Testis (tissue), 2 donors: ENCODE measurements at regions not wholly inside any gene's neighbourhood (a gene's known extent, or its start where the extent isn't known, plus 50 kb on each side); places are given as distances from the start of the nearest gene placed in this dataset.

Source experiments
- DNase-seq: peaks from one replicate; pipeline ENCODE4 v3.0.0-alpha.2; 2019
- H3K27ac ChIP-seq, 2 donors: fragments of 200-600 bp; sonication (generic); one replicate each; pipeline ENCODE4 v1.5.1; 2019
- H3K27me3 ChIP-seq: fragments of 200-600 bp; sonication (generic); one replicate; pipeline ENCODE4 v1.5.1; 2019
- H3K36me3 ChIP-seq: fragments of 200-600 bp; sonication (generic); one replicate; pipeline ENCODE4 v1.5.1; 2017; ENCODE audit warnings: low read depth; ENCODE audit errors: missing control alignments
- H3K4me1 ChIP-seq: fragments of 200-600 bp; sonication (generic); one replicate; pipeline ENCODE4 v1.5.1; 2019
- H3K4me3 ChIP-seq, 2 donors: fragments of 200-600 bp; sonication (generic); one replicate each; pipeline ENCODE4 v1.5.1; 2017 to 2019
- H3K9me3 ChIP-seq: fragments of 200-600 bp; sonication (generic); one replicate; pipeline ENCODE4 v1.5.1; 2017
- POLR2A ChIP-seq: fragments of 450-650 bp; IDR thresholded peaks from one replicate; pipeline ENCODE4 v1.6.1; 2017; ENCODE audit warnings: antibody characterized with exemption, mild to moderate bottlenecking, moderate library complexity
- WGBS, 2 donors: methylation state at CpG; one replicate each; pipeline ENCODE4 v1.1.5; 2018; 5-methylcytosine and 5-hydroxymethylcytosine counted together
- intact Hi-C: fragments of 100-400 bp; cut with DNase I; formaldehyde crosslinking; loops from one replicate; pipeline ENCODE4 v1.15.1; 2023; ENCODE audit warnings: low total_unique reads
- TF ChIP-seq, protein P1 (sequence below), 3 experiments: fragments of 450-650 bp in 2 of 3; fragments of 200-600 bp in 1 of 3; sonication (generic) in 1 of 3; IDR thresholded peaks; one replicate each; pipeline ENCODE4 v1.5.1; 2016 to 2019; ENCODE audit warnings: antibody characterized with exemption in 3 of 3, mild to moderate bottlenecking in 2 of 3, moderate library complexity in 1 of 3

DNA sequence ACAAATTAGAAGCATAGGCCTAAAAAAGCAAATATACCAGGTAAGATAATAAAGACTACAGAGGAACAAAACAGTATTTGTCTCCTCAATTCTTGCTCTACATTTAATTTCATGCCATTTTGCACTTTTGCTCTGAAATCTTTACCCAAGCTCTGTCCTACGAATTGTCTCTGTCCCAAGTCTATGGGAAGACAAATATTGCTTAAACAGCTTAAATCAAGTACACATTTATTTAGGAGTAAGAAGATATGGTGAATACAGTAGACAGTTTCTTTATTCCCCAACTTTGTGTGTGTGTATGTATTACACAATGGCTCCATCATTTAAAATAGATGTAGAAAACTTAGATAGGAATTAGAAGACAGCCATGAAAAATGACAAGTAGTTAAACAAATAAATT is 163.5 kb upstream of the POU5F2 start:
- 90 to 94% methylated on average over 1 of the region's 1 CpG for WGBS, 2 donors
- Histone ChIP-seq H3K4me1 (no peaks in the 10 kb centered on the region), H3K36me3 (no peaks in the 10 kb centered on the region), H3K4me3 (no peak overlapping the region), H3K27me3 (no peaks in the 10 kb centered on the region), H3K27ac (no peak overlapping the region), H3K9me3 (no peaks in the 10 kb centered on the region)
- DNase-seq: no peak
- TF ChIP-seq, protein P1, sequence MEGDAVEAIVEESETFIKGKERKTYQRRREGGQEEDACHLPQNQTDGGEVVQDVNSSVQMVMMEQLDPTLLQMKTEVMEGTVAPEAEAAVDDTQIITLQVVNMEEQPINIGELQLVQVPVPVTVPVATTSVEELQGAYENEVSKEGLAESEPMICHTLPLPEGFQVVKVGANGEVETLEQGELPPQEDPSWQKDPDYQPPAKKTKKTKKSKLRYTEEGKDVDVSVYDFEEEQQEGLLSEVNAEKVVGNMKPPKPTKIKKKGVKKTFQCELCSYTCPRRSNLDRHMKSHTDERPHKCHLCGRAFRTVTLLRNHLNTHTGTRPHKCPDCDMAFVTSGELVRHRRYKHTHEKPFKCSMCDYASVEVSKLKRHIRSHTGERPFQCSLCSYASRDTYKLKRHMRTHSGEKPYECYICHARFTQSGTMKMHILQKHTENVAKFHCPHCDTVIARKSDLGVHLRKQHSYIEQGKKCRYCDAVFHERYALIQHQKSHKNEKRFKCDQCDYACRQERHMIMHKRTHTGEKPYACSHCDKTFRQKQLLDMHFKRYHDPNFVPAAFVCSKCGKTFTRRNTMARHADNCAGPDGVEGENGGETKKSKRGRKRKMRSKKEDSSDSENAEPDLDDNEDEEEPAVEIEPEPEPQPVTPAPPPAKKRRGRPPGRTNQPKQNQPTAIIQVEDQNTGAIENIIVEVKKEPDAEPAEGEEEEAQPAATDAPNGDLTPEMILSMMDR (IDR thresholded peaks at IDR 0.05): no peak
- TF ChIP-seq POLR2A: no peak
- intact Hi-C loops: no loop called here

DNA sequence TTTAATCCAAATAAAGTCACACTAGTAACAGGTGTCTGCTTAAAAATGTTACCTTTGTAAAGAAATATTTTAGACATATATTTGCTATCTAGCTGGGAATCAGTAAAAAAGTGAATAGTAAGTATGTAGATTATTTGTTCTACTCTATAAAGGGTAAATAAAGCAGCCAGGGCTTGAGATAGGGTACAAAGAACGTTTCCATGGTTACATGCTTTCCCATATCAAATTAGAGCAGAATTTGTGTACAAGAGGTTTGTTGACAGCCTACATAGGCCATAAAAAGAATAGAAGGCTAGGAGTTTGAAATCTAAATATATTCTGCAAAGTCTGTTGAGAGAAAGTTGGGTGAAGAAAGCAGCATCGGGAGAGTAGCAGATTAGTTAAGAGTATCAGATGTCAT is 160.9 kb upstream of the POU5F2 start:
- H3K4me3 ChIP-seq: no peak overlapping the region
- 84% methylated on average over 2 of the region's 2 CpGs for whole genome bisulfite sequencing, 2 donors
- no peak overlapping the region for H3K27ac ChIP-seq

DNA sequence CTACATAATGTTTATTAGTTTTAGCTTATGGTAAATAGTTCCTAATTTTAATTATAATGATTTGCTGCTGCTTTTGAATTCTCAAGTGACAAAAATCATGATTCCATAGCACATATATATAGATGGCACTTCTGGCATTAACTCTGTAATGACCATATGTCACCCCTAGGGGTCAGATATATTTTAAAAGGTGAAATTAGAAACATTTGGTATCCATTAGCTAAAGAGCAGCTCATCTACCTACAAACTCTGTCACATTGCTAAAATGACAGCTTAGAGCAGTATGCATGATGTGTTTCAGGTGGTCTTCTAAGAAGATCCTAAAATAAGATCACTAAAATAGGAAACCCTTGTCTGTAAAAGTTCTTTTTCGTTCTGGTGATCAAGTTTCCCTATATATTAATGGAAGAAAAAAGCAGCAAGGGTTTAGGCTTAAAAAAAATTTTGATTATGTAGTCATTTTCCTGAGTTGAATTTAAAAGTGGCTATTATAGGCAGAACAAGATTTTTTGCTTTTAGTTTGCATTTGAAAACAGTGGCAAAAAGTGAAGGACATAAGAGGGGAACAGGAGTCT is 157.7 kb upstream of the POU5F2 start:
- intact Hi-C loops: no loop called here
- TF ChIP-seq POLR2A: no peak
- TF ChIP-seq, protein P1 (IDR thresholded peaks at IDR 0.05): peak in 2 of 3 experiments; percentile 34 to 61
- no peaks in the 10 kb centered on the region for H3K9me3 ChIP-seq
- no peaks in the 10 kb centered on the region for H3K4me1 ChIP-seq
- no peak overlapping the region for H3K27ac ChIP-seq
- DNase-seq: no peak
- WGBS, 2 donors: 92 to 100% methylated on average over 1 of the region's 1 CpG
- no peaks in the 10 kb centered on the region for H3K36me3 ChIP-seq
- no peaks in the 10 kb centered on the region for H3K27me3 ChIP-seq
- H3K4me3 ChIP-seq: no peak overlapping the region

More for the DNA sequence above, 160.9 kb upstream of the POU5F2 start:
- Histone ChIP-seq H3K9me3 (no peaks in the 10 kb centered on the region), H3K36me3 (no peaks in the 10 kb centered on the region), H3K4me1 (no peaks in the 10 kb centered on the region), H3K27me3 (no peaks in the 10 kb centered on the region)
- DNase-seq: no peak
- intact Hi-C loops: no loop called here
- TF ChIP-seq, protein P1 (IDR thresholded peaks at IDR 0.05): no peak
- no peak for TF ChIP-seq POLR2A

DNA sequence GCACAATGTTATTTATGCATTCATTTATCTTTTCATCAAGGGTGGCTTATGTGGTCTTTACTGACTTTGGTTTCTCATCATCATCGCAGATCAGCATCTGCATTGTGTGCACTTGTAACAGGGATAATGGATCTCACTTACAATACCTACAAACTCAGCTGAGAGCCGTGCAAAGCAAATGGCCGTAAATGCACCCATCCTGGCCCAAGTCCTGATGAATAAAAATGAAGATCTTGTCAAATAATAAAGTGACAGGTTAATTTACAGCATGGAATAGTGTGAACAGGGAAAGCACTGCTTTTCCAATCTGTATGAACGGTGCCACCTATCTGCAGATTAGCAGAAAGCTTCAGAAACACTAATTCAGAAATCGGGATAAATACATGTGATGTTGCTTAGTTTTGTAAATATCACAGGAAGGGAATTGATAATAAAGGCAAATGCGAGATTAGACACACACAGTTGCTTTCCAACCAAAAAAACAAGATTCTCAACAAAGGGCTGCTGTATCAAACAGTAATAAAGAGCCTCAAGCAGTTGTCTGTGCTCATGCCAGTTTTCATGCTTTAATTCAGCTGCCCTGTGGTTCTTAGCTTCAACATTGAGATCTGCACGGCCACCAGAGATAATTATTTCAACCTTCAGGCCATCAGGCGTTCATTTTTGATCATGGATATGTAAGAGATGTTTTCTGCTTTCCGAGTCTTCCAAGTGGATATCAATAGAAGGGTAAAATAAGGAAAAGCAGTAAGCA is 153.4 kb upstream of the POU5F2 start:
- H3K9me3 ChIP-seq: no peaks in the 10 kb centered on the region
- DNase-seq: no peak
- no peaks in the 10 kb centered on the region for H3K4me1 ChIP-seq
- 81 to 83% methylated on average over 9 of the region's 9 CpGs for WGBS, 2 donors
- H3K4me3 ChIP-seq: no peak overlapping the region
- no peaks in the 10 kb centered on the region for H3K36me3 ChIP-seq
- no peak overlapping the region for H3K27ac ChIP-seq
- intact Hi-C loops: no loop called here
- TF ChIP-seq, protein P1 (IDR thresholded peaks at IDR 0.05): peak in 1 of 3 experiments; percentile 15
- TF ChIP-seq POLR2A: no peak
- H3K27me3 ChIP-seq: no peaks in the 10 kb centered on the region

DNA sequence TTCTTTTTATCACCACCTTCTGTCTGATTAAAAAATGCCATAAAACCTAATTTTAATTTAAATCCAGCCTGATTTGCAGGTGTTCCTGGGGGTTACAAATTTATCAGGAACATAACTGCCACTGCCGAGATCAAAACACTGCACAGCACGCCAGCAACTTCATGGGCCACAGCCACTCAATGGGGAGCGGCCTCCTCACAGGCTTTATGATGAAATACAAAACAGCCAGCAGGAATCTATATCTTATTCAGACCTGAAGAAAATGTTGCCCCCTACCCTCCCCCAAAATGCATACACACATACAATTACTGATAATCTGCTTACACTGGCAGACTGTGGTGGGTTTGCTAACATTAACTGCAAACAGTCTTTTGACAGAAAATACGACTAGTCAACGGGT is 151.7 kb upstream of the POU5F2 start:
- 98% methylated on average over 5 of the region's 5 CpGs for WGBS, 2 donors
- H3K27me3 ChIP-seq: no peaks in the 10 kb centered on the region
- TF ChIP-seq, protein P1 (IDR thresholded peaks at IDR 0.05): no peak
- TF ChIP-seq POLR2A: no peak
- H3K27ac ChIP-seq: no peak overlapping the region
- H3K36me3 ChIP-seq: no peaks in the 10 kb centered on the region
- DNase-seq: no peak
- no peak overlapping the region for H3K4me3 ChIP-seq
- intact Hi-C loops: no loop called here
- H3K9me3 ChIP-seq: no peaks in the 10 kb centered on the region
- H3K4me1 ChIP-seq: no peaks in the 10 kb centered on the region
